GM12878 (cell line): ENCODE measurements at regions not wholly inside any gene's neighbourhood (a gene's known extent, or its start where the extent isn't known, plus 50 kb on each side); places are given as distances from the start of the nearest gene placed in this dataset.

Source experiments
- CREB1 ChIP-seq: IDR thresholded peaks from 2 replicates; pipeline ENCODE4 v1.6.1; 2012; ENCODE audit warnings: low read depth, mild to moderate bottlenecking, inconsistent platforms
- CTCF ChIP-seq, 3 experiments: IDR thresholded peaks in 2 of 3; conservative IDR thresholded peaks in 1 of 3; 2 replicates each; pipeline ENCODE4 v1.5.1; 2011; ENCODE audit warnings: low read depth in 3 of 3, low read length in 3 of 3, mild to moderate bottlenecking in 3 of 3, control low read depth in 2 of 3, moderate library complexity in 2 of 3, inconsistent platforms in 1 of 3, mixed read lengths in 1 of 3; ENCODE audit not compliant: control insufficient read depth in 2 of 3, insufficient read depth in 1 of 3; ENCODE audit errors: extremely low read depth in 1 of 3
- HDAC6 ChIP-seq: fragments of 200-600 bp; sonication (generic); IDR thresholded peaks from one replicate; pipeline ENCODE4 v1.8.0; 2017; ENCODE audit warnings: antibody characterized with exemption; ENCODE audit not compliant: unreplicated experiment
- LARP7 ChIP-seq: fragments of 450-650 bp; IDR thresholded peaks from 2 replicates; pipeline ENCODE4 v1.6.1; 2017; ENCODE audit warnings: mild to moderate bottlenecking
- MAX ChIP-seq: IDR thresholded peaks from 2 replicates; pipeline ENCODE4 v1.6.1; 2012; ENCODE audit warnings: low read depth, low read length, improper control_type of control experiment
- PBX3 ChIP-seq: IDR thresholded peaks from 2 replicates; pipeline ENCODE4 v1.6.1; 2011; ENCODE audit warnings: mild to moderate bottlenecking, low read depth, low read length, moderate library complexity; ENCODE audit not compliant: insufficient replicate concordance
- PKNOX1 ChIP-seq: fragments of 450-650 bp; IDR thresholded peaks from 2 replicates; pipeline ENCODE4 v1.6.1; 2016; ENCODE audit warnings: mild to moderate bottlenecking
- POLR2A ChIP-seq: IDR thresholded peaks from 2 replicates; pipeline ENCODE4 v1.6.1; 2011; ENCODE audit warnings: low read depth, mild to moderate bottlenecking, low read length
- SIX5 ChIP-seq: IDR thresholded peaks from 2 replicates; pipeline ENCODE4 v1.6.1; 2011; ENCODE audit warnings: mild to moderate bottlenecking, low read depth, low read length, moderate library complexity; ENCODE audit not compliant: severe bottlenecking
- SPI1 ChIP-seq: IDR thresholded peaks from 2 replicates; pipeline ENCODE4 v1.6.1; 2011; ENCODE audit warnings: low read depth, mild to moderate bottlenecking, low read length, moderate library complexity, borderline replicate concordance; ENCODE audit not compliant: insufficient read depth
- SREBF2 ChIP-seq: IDR thresholded peaks from 2 replicates; pipeline ENCODE4 v1.6.1; 2012; ENCODE audit warnings: mild to moderate bottlenecking, low read length
- SUZ12 ChIP-seq: fragments of 200-600 bp; sonication (generic); IDR thresholded peaks from one replicate; pipeline ENCODE4 v1.6.1; 2018; ENCODE audit warnings: antibody characterized with exemption, mild to moderate bottlenecking; ENCODE audit not compliant: unreplicated experiment
- YY1 ChIP-seq: IDR thresholded peaks from 2 replicates; pipeline ENCODE4 v1.6.1; 2011; ENCODE audit warnings: low read depth, mild to moderate bottlenecking, low read length
- ZNF274 ChIP-seq: IDR thresholded peaks from one replicate; pipeline ENCODE4 v1.8.0; 2011; ENCODE audit not compliant: insufficient read length, insufficient read depth

GRCh38 chr9:71608021-71608420 is 160.3 kb downstream of the CEMIP2 start:
- TF ChIP-seq PKNOX1: no peak
- no peak for TF ChIP-seq YY1
- TF ChIP-seq HDAC6: no peak
- TF ChIP-seq SPI1: no peak
- no peak for TF ChIP-seq CTCF (IDR thresholded peaks at IDR 0.05 in 2 of 3, conservative IDR thresholded peaks at IDR 0.05 in 1 of 3; ENCODE audit: control insufficient read depth in 2 of 3, extremely low read depth in 1 of 3, insufficient read depth in 1 of 3, low read depth in 3 of 3, low read length in 3 of 3)
- no peak for TF ChIP-seq LARP7
- TF ChIP-seq ZNF274: no peak
- no peak for TF ChIP-seq SREBF2
- no peak for TF ChIP-seq MAX
- no peak for TF ChIP-seq SUZ12
- TF ChIP-seq POLR2A: no peak
- no peak for TF ChIP-seq SIX5
- no peak for TF ChIP-seq CREB1
- no peak for TF ChIP-seq PBX3
